Natural killer cell (primary cell): ENCODE measurements at regions not wholly inside any gene's neighbourhood (a gene's known extent, or its start where the extent isn't known, plus 50 kb on each side); places are given as distances from the start of the nearest gene placed in this dataset.

Source experiments
- ATAC-seq, 3 donors: fragments of 150-1000 bp in 2 of 3; fragments of 200-7000 bp in 1 of 3; cut with Tn5 transposase; 1 replicate in 1 of 3; 2 replicates in 2 of 3; pipeline ENCODE4 v1.10.0; 2021; ENCODE audit warnings: mild to moderate bottlenecking in 2 of 3, moderate library complexity in 2 of 3
- DNase-seq, 2 donors: peaks; one replicate each; pipeline versions ENCODE4 v3.0.0 to v3.0.0-alpha.2; 2013 to 2021; ENCODE audit warnings: mixed read lengths in 1 of 2
- H3K27ac ChIP-seq: one replicate; pipeline ENCODE4 v1.5.1; 2013; ENCODE audit warnings: mild to moderate bottlenecking, low read length
- H3K27me3 ChIP-seq: one replicate; pipeline ENCODE4 v1.6.1; 2013; ENCODE audit warnings: low read length; ENCODE audit not compliant: control insufficient read depth, insufficient read depth
- H3K36me3 ChIP-seq: one replicate; pipeline ENCODE4 v1.6.1; 2013; ENCODE audit warnings: low read length; ENCODE audit not compliant: control insufficient read depth, insufficient read depth
- H3K4me1 ChIP-seq: one replicate; pipeline ENCODE4 v1.6.1; 2013; ENCODE audit warnings: low read length; ENCODE audit not compliant: control insufficient read depth, insufficient read depth
- H3K4me3 ChIP-seq: one replicate; pipeline ENCODE4 v1.5.1; 2013; ENCODE audit warnings: low read length
- H3K9me3 ChIP-seq: one replicate; pipeline ENCODE4 v1.6.1; 2013; ENCODE audit warnings: low read length; ENCODE audit not compliant: control insufficient read depth, insufficient read depth
- H3K27ac Mint-ChIP-seq, 2 donors: one replicate each; pipeline ENCODE4 v1.8.0; 2022; ENCODE audit warnings: mild to moderate bottlenecking in 2 of 2, mixed read lengths in 2 of 2, moderate library complexity in 1 of 2
- H3K27me3 Mint-ChIP-seq, 2 donors: one replicate each; pipeline ENCODE4 v1.8.0; 2022; ENCODE audit warnings: low read depth in 2 of 2, mixed read lengths in 2 of 2
- H3K36me3 Mint-ChIP-seq: one replicate; pipeline ENCODE4 v1.8.0; 2022; ENCODE audit warnings: mixed read lengths
- H3K4me1 Mint-ChIP-seq, 2 donors: one replicate each; pipeline ENCODE4 v1.8.0; 2022; ENCODE audit warnings: mixed read lengths in 2 of 2
- H3K4me3 Mint-ChIP-seq: one replicate; pipeline ENCODE4 v1.8.0; 2022; ENCODE audit warnings: mild to moderate bottlenecking, moderate library complexity, mixed read lengths
- H3K9me3 Mint-ChIP-seq, 2 donors: one replicate each; pipeline ENCODE4 v1.8.0; 2022; ENCODE audit warnings: mixed read lengths in 2 of 2
- CTCF ChIP-seq: fragments of 200-600 bp; IDR thresholded peaks from one replicate; pipeline ENCODE4 v1.8.0; 2022; ENCODE audit warnings: antibody characterized with exemption
- WGBS: methylation state at CpG from one replicate; pipeline ENCODE4 v1.1.7; 2013; ENCODE audit warnings: missing lambda C conversion rate; ENCODE audit not compliant: insufficient coverage; 5-methylcytosine and 5-hydroxymethylcytosine counted together
- intact Hi-C: fragments of 100-400 bp; cut with micrococcal nuclease; formaldehyde crosslinking; loops from one replicate; pipeline ENCODE4 v1.14.2; 2022

GRCh38 chr9:81460693-81461092, 228.7 kb downstream of the TLE1 start:
- no peaks in the 10 kb centered on the region for H3K9me3 Mint-ChIP-seq
- no peak overlapping the region for H3K4me3 Mint-ChIP-seq
- peaks cover 0 to 6% of the 10 kb centered on the region in 2 donors for H3K27me3 Mint-ChIP-seq
- Histone ChIP-seq H3K27me3 (no peaks in the 10 kb centered on the region), H3K9me3 (no peaks in the 10 kb centered on the region), H3K36me3 (no peaks in the 10 kb centered on the region), H3K27ac (no peak overlapping the region), H3K4me3 (no peak overlapping the region), H3K4me1 (no peaks in the 10 kb centered on the region)
- no peak for ATAC-seq
- intact Hi-C loops: no loop called here
- no peaks in the 10 kb centered on the region for H3K36me3 Mint-ChIP-seq
- no peak for DNase-seq
- WGBS: 60% methylated on average over 1 of the region's 1 CpG
- no peak for TF ChIP-seq CTCF
- no peak overlapping the region for H3K27ac Mint-ChIP-seq
- peaks cover 3% of the 10 kb centered on the region in 2 donors for H3K4me1 Mint-ChIP-seq

GRCh38 chr9:81459591-81459990, 229.8 kb downstream of the TLE1 start:
- H3K9me3 ChIP-seq: no peaks in the 10 kb centered on the region
- Mint-ChIP-seq H3K36me3 (no peaks in the 10 kb centered on the region), H3K4me3 (no peak overlapping the region), H3K9me3 (no peaks in the 10 kb centered on the region), H3K27ac (no peak overlapping the region), H3K27me3 (peaks cover 0 to 6% of the 10 kb centered on the region in 2 donors), H3K4me1 (no peaks in the 10 kb centered on the region)
- intact Hi-C loops: no loop called here
- DNase-seq (no peak), ATAC-seq (no peak)
- H3K36me3 ChIP-seq: no peaks in the 10 kb centered on the region
- TF ChIP-seq CTCF: no peak
- H3K27ac ChIP-seq: no peak overlapping the region
- H3K4me3 ChIP-seq: no peak overlapping the region
- H3K27me3 ChIP-seq: no peaks in the 10 kb centered on the region
- H3K4me1 ChIP-seq: no peaks in the 10 kb centered on the region

GRCh38 chr9:81456431-81457006, 232.8 kb downstream of the TLE1 start:
- peaks cover 0 to 6% of the 10 kb centered on the region in 2 donors for H3K27me3 Mint-ChIP-seq

More at GRCh38 chr9:81456431-81457006, 232.8 kb downstream of the TLE1 start:
- intact Hi-C loops: no loop called here
- TF ChIP-seq CTCF: no peak
- WGBS: 83% methylated on average over 2 of the region's 2 CpGs
- H3K27ac ChIP-seq: no peak overlapping the region
- H3K4me1 Mint-ChIP-seq: no peaks in the 10 kb centered on the region
- no peak overlapping the region for H3K27ac Mint-ChIP-seq
- H3K4me3 Mint-ChIP-seq: no peak overlapping the region
- H3K4me1 ChIP-seq: no peaks in the 10 kb centered on the region
- no peaks in the 10 kb centered on the region for H3K36me3 ChIP-seq
- H3K36me3 Mint-ChIP-seq: no peaks in the 10 kb centered on the region
- no peak for ATAC-seq
- H3K9me3 ChIP-seq: no peaks in the 10 kb centered on the region
- no peak for DNase-seq
- H3K9me3 Mint-ChIP-seq: no peaks in the 10 kb centered on the region
- H3K4me3 ChIP-seq: no peak overlapping the region
- no peaks in the 10 kb centered on the region for H3K27me3 ChIP-seq
